ENCODE measurements at regions not wholly inside any gene's neighbourhood (a gene's known extent, or its start where the extent isn't known, plus 50 kb on each side); places are given as distances from the start of the nearest gene placed in this dataset.

DNA sequence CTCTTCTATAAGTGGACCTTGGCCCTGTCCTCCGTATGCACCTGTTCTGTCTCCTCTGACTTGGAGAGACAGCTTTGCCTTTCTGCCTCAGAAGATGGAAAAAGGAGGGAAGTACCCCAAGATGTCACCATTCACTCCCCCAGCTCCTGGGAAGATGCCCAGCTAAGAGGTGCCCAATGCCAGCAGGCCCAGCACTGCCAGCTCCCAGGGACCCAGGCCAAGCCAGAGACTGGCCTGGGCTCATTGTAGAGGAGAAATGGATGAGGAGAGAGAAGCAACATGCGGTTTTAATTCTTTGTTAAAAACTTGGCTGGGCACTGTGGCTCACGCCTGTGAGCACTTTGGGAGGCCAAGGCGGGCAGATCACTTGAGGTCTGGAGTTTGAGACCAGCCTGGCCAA, 111.5 kb upstream of the ZNF507 start:
- ATAC-seq (ENCODE audit: insufficient read depth, low FRiP score) (no peak), DNase-seq (no peak)
- Histone ChIP-seq H3K4me1 (ENCODE audit: control insufficient read depth in 5 of 5, insufficient read depth in 5 of 5, low read length in 5 of 5) (no peaks in the 10 kb centered on the region), H3K27me3 (ENCODE audit: control insufficient read depth in 3 of 3, insufficient read depth in 3 of 3, low read length in 2 of 3) (peaks cover 0 to 5% (median 3%) of the 10 kb centered on the region in 3 donors), H3K36me3 (ENCODE audit: control insufficient read depth in 4 of 4, insufficient read depth in 4 of 4, low read length in 4 of 4) (no peaks in the 10 kb centered on the region), H3K4me3 (no peak overlapping the region), H3K9ac (ENCODE audit: insufficient read depth in 1 of 2, low read length in 2 of 2) (no peak overlapping the region), H3K27ac (ENCODE audit: low read depth in 1 of 2, low read length in 1 of 2) (no peak overlapping the region), H3K9me3 (ENCODE audit: control insufficient read depth in 4 of 4, insufficient read depth in 3 of 4, low read length in 3 of 4) (peaks cover 0 to 6% (median 0%) of the 10 kb centered on the region in 4 donors)
- WGBS, 2 donors: 90 to 92% methylated on average over 4 of the region's 4 CpGs
- no peak for TF ChIP-seq CTCF (IDR thresholded peaks at IDR 0.05; ENCODE audit: control extremely low read depth, extremely low read depth)

- no peak for DNase-seq
- TF ChIP-seq CTCF (IDR thresholded peaks at IDR 0.05; ENCODE audit: control extremely low read depth, extremely low read depth): no peak
- no peak for ATAC-seq (ENCODE audit: insufficient read depth, low FRiP score)
- H3K9ac ChIP-seq (ENCODE audit: insufficient read depth in 1 of 2, low read length in 2 of 2): no peak overlapping the region
- H3K27me3 ChIP-seq (ENCODE audit: control insufficient read depth in 3 of 3, insufficient read depth in 3 of 3, low read length in 2 of 3): peaks cover 0 to 5% (median 3%) of the 10 kb centered on the region in 3 donors
- H3K4me1 ChIP-seq (ENCODE audit: control insufficient read depth in 5 of 5, insufficient read depth in 5 of 5, low read length in 5 of 5): no peaks in the 10 kb centered on the region
- peaks cover 0 to 7% (median 0%) of the 10 kb centered on the region in 4 donors for H3K9me3 ChIP-seq (ENCODE audit: control insufficient read depth in 4 of 4, insufficient read depth in 3 of 4, low read length in 3 of 4)
- no peak overlapping the region for H3K27ac ChIP-seq (ENCODE audit: low read depth in 1 of 2, low read length in 1 of 2)
- no peaks in the 10 kb centered on the region for H3K36me3 ChIP-seq (ENCODE audit: control insufficient read depth in 4 of 4, insufficient read depth in 4 of 4, low read length in 4 of 4)
- WGBS, 2 donors: 74 to 88% methylated on average over 3 of the region's 3 CpGs
- no peak overlapping the region for H3K4me3 ChIP-seq
Observed at GRCh38 chr19:32234663-32235217, 110.7 kb upstream of the ZNF507 start.

GRCh38 chr19:32238076-32238475, 107.3 kb upstream of the ZNF507 start:
- WGBS, 2 donors: 29 to 40% methylated on average over 1 of the region's 1 CpG
- no peak for ATAC-seq (ENCODE audit: insufficient read depth, low FRiP score)

More at GRCh38 chr19:32238076-32238475, 107.3 kb upstream of the ZNF507 start:
- DNase-seq: no peak
- Histone ChIP-seq H3K9ac (ENCODE audit: insufficient read depth in 1 of 2, low read length in 2 of 2) (no peak overlapping the region), H3K4me1 (ENCODE audit: control insufficient read depth in 5 of 5, insufficient read depth in 5 of 5, low read length in 5 of 5) (peaks cover 0 to 4% (median 0%) of the 10 kb centered on the region in 5 donors), H3K4me3 (no peak overlapping the region), H3K9me3 (ENCODE audit: control insufficient read depth in 4 of 4, insufficient read depth in 3 of 4, low read length in 3 of 4) (peaks cover 0 to 4% (median 0%) of the 10 kb centered on the region in 4 donors), H3K27me3 (ENCODE audit: control insufficient read depth in 3 of 3, insufficient read depth in 3 of 3, low read length in 2 of 3) (peaks cover 0 to 3% (median 3%) of the 10 kb centered on the region in 3 donors), H3K27ac (ENCODE audit: low read depth in 1 of 2, low read length in 1 of 2) (no peak overlapping the region), H3K36me3 (ENCODE audit: control insufficient read depth in 4 of 4, insufficient read depth in 4 of 4, low read length in 4 of 4) (no peaks in the 10 kb centered on the region)
- no peak for TF ChIP-seq CTCF (IDR thresholded peaks at IDR 0.05; ENCODE audit: control extremely low read depth, extremely low read depth)

Data from lung (tissue), 11 donors.